SU-DHL-6 (cell line): ENCODE measurements at regions not wholly inside any gene's neighbourhood (a gene's known extent, or its start where the extent isn't known, plus 50 kb on each side); places are given as distances from the start of the nearest gene placed in this dataset.

Experiments
- H2AFZ ChIP-seq: fragments of 200-600 bp; sonication (generic); 2 replicates; pipeline ENCODE4 v1.6.1; 2014; ENCODE audit warnings: low read depth, mild to moderate bottlenecking, moderate library complexity, mixed read lengths, antibody characterized with exemption, low read length; ENCODE audit not compliant: severe bottlenecking
- H3F3A ChIP-seq: fragments of 200-600 bp; shearing (Covaris generic); 2 replicates; pipeline ENCODE4 v1.6.0; 2016; ENCODE audit warnings: antibody characterized with exemption, mild to moderate bottlenecking; ENCODE audit not compliant: insufficient read depth
- H3K27ac ChIP-seq: fragments of 200-600 bp; sonication (generic); 2 replicates; pipeline ENCODE4 v1.5.1; 2016; ENCODE audit warnings: low read depth, mild to moderate bottlenecking, low read length, moderate library complexity, mixed read lengths
- H3K27me3 ChIP-seq: fragments of 200-600 bp; sonication (generic), shearing (Covaris generic); 2 replicates; pipeline ENCODE4 v1.6.0; 2014; ENCODE audit warnings: mild to moderate bottlenecking, low read length
- H3K36me3 ChIP-seq: fragments of 200-600 bp; sonication (generic); 2 replicates; pipeline ENCODE4 v1.6.1; 2014; ENCODE audit warnings: mild to moderate bottlenecking, low read length, mixed read lengths
- H3K4me2 ChIP-seq: fragments of 300-600, 200-600 bp; shearing (Covaris generic), sonication (generic); 2 replicates; pipeline ENCODE4 v1.6.0; 2014; ENCODE audit warnings: low read length, low read depth, mild to moderate bottlenecking; ENCODE audit not compliant: poor library complexity, severe bottlenecking
- H3K4me3 ChIP-seq: fragments of 200-600 bp; sonication (generic); 2 replicates; pipeline ENCODE4 v1.5.1; 2014; ENCODE audit warnings: antibody characterized with exemption, low read length, mild to moderate bottlenecking, mixed read lengths; ENCODE audit not compliant: insufficient read depth, poor library complexity, severe bottlenecking
- H3K79me2 ChIP-seq: fragments of 200-600 bp; sonication (generic); 2 replicates; pipeline ENCODE4 v1.6.1; 2014; ENCODE audit warnings: mild to moderate bottlenecking, low read length, moderate library complexity; ENCODE audit not compliant: insufficient read depth
- H3K9ac ChIP-seq: fragments of 200-600 bp; sonication (generic); 2 replicates; pipeline ENCODE4 v1.7.0; 2014; ENCODE audit warnings: mild to moderate bottlenecking, low read length
- H3K9me2 ChIP-seq: fragments of 200-600 bp; sonication (generic); replicated peaks from 2 replicates; pipeline ENCODE4 v1.6.1; 2014; ENCODE audit warnings: low read length; ENCODE audit not compliant: insufficient read depth
- H3K9me3 ChIP-seq: fragments of 200-600 bp; sonication (generic); 2 replicates; pipeline ENCODE4 v1.6.1; 2014; ENCODE audit warnings: low read length, mixed read lengths; ENCODE audit not compliant: insufficient read depth
- H4K20me1 ChIP-seq: fragments of 200-600 bp; sonication (generic); 2 replicates; pipeline ENCODE4 v1.6.1; 2014; ENCODE audit warnings: low read depth, mild to moderate bottlenecking, antibody characterized with exemption, low read length, moderate library complexity, mixed read lengths
- CTCF ChIP-seq: fragments of 200-600 bp; sonication (generic); IDR thresholded peaks from one replicate; pipeline ENCODE4 v1.5.1; 2017; ENCODE audit warnings: antibody characterized with exemption, mild to moderate bottlenecking, low read length, moderate library complexity; ENCODE audit not compliant: insufficient read depth, poor library complexity, severe bottlenecking
- EZH2phosphoT487 ChIP-seq: fragments of 200-600 bp; sonication (generic), shearing (Covaris generic); conservative IDR thresholded peaks from 2 replicates; pipeline ENCODE4 v1.6.1; 2018; ENCODE audit warnings: mild to moderate bottlenecking, antibody characterized with exemption, low read length, moderate library complexity, mixed read lengths

GRCh38 chr16:64136743-64137142 is 985.1 kb downstream of the CDH11 start:
- no peak overlapping the region for H2AFZ ChIP-seq
- no peaks in the 10 kb centered on the region for H3K9me2 ChIP-seq
- H3K27me3 ChIP-seq: no peaks in the 10 kb centered on the region
- H3K9me3 ChIP-seq: no peaks in the 10 kb centered on the region
- H3K4me3 ChIP-seq: no peak overlapping the region
- H3F3A ChIP-seq: no peaks in the 10 kb centered on the region
- H3K4me2 ChIP-seq: no peak overlapping the region
- no peaks in the 10 kb centered on the region for H4K20me1 ChIP-seq
- no peak overlapping the region for H3K27ac ChIP-seq
- H3K79me2 ChIP-seq: no peaks in the 10 kb centered on the region
- no peak for TF ChIP-seq EZH2phosphoT487
- no peak for TF ChIP-seq CTCF
- H3K9ac ChIP-seq: no peak overlapping the region
- H3K36me3 ChIP-seq: no peaks in the 10 kb centered on the region

GRCh38 chr16:64136314-64136713 is 985.5 kb downstream of the CDH11 start:
- no peaks in the 10 kb centered on the region for H3F3A ChIP-seq
- H3K9me2 ChIP-seq: no peaks in the 10 kb centered on the region
- no peak overlapping the region for H3K4me2 ChIP-seq
- no peaks in the 10 kb centered on the region for H4K20me1 ChIP-seq
- H3K4me3 ChIP-seq: no peak overlapping the region
- no peaks in the 10 kb centered on the region for H3K27me3 ChIP-seq
- TF ChIP-seq CTCF (no peak), EZH2phosphoT487 (no peak)
- no peak overlapping the region for H3K9ac ChIP-seq
- H3K36me3 ChIP-seq: no peaks in the 10 kb centered on the region
- H2AFZ ChIP-seq: no peak overlapping the region
- no peaks in the 10 kb centered on the region for H3K9me3 ChIP-seq
- no peaks in the 10 kb centered on the region for H3K79me2 ChIP-seq
- H3K27ac ChIP-seq: no peak overlapping the region

GRCh38 chr16:64133366-64133765 is 988.5 kb downstream of the CDH11 start:
- H3F3A ChIP-seq: no peaks in the 10 kb centered on the region
- no peak overlapping the region for H3K4me2 ChIP-seq
- no peaks in the 10 kb centered on the region for H3K79me2 ChIP-seq
- no peak overlapping the region for H3K9ac ChIP-seq
- no peak for TF ChIP-seq CTCF
- no peaks in the 10 kb centered on the region for H3K9me3 ChIP-seq
- no peaks in the 10 kb centered on the region for H3K27me3 ChIP-seq
- no peak overlapping the region for H3K4me3 ChIP-seq
- no peaks in the 10 kb centered on the region for H3K36me3 ChIP-seq
- no peaks in the 10 kb centered on the region for H4K20me1 ChIP-seq
- H3K27ac ChIP-seq: no peak overlapping the region
- H3K9me2 ChIP-seq: no peaks in the 10 kb centered on the region
- H2AFZ ChIP-seq: no peak overlapping the region
